DOHH2 (cell line): ENCODE measurements at regions not wholly inside any gene's neighbourhood (a gene's known extent, or its start where the extent isn't known, plus 50 kb on each side); places are given as distances from the start of the nearest gene placed in this dataset.

ENCODE experiments used
- EZH2phosphoT487 ChIP-seq: fragments of 200-600 bp; sonication (generic); IDR thresholded peaks from 2 replicates; pipeline ENCODE4 v1.6.1; 2017; ENCODE audit warnings: borderline replicate concordance, mild to moderate bottlenecking, antibody characterized with exemption, low read length, moderate library complexity, mixed read lengths
- TF ChIP-seq, protein P1 (sequence below): fragments of 200-600 bp; sonication (generic); IDR thresholded peaks from one replicate; pipeline ENCODE4 v1.5.1; 2014; ENCODE audit warnings: antibody characterized with exemption, mild to moderate bottlenecking, low read depth, low read length; ENCODE audit not compliant: poor library complexity, severe bottlenecking

DNA sequence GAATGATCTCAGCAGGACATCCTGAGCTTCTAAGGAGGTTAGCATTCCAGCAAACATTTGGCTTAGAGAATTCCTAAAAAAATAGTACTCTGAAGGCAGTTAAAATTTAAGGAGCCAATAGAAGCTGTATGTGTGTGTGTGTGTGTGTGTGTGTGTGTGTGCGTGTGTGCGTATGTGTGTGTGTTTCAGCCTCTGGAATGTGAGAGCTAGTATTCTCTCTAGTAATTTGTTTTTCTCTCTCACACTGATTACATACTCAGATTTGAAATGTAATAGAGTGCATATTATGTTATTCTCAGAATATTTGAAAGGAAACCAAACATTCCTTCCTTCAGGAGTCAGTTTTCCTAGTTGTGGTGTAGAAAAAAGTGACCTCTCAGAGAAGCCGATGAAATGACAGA, 279.6 kb downstream of the TMEM38B start:
- TF ChIP-seq, protein P1, sequence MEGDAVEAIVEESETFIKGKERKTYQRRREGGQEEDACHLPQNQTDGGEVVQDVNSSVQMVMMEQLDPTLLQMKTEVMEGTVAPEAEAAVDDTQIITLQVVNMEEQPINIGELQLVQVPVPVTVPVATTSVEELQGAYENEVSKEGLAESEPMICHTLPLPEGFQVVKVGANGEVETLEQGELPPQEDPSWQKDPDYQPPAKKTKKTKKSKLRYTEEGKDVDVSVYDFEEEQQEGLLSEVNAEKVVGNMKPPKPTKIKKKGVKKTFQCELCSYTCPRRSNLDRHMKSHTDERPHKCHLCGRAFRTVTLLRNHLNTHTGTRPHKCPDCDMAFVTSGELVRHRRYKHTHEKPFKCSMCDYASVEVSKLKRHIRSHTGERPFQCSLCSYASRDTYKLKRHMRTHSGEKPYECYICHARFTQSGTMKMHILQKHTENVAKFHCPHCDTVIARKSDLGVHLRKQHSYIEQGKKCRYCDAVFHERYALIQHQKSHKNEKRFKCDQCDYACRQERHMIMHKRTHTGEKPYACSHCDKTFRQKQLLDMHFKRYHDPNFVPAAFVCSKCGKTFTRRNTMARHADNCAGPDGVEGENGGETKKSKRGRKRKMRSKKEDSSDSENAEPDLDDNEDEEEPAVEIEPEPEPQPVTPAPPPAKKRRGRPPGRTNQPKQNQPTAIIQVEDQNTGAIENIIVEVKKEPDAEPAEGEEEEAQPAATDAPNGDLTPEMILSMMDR, result no peak
- TF ChIP-seq EZH2phosphoT487, result no peak
